ENCODE measurements at regions not wholly inside any gene's neighbourhood (a gene's known extent, or its start where the extent isn't known, plus 50 kb on each side); places are given as distances from the start of the nearest gene placed in this dataset.
A peak's percentile ranks its signal among the peaks of the same experiment; 100 is the strongest.

DNA sequence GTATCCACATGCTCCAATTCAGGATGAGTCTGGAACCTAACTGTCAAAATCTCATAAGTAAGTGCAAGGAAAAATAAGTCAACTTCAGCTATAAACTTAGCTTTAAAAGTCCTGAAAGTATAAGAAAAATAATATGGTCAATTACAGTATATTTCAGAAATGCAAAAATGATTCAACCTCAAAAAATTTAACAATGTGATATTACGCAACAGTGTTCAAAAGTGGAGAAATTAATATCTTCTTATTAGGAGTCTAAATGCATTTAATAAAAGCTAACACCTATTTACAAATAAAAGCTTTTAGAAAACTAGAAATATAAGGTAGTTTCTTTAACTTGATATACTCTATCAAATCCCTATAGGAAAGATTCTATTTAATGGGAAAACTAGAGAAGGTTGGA lies 111.2 kb upstream of the OPRM1 start:
- Histone ChIP-seq H2BK12ac (ENCODE audit: low read depth, low read length) (no peak overlapping the region), H3K14ac (ENCODE audit: insufficient read length) (no peak overlapping the region), H3K27me3 (replicated peaks in 1 of 4; ENCODE audit: control insufficient read depth in 3 of 4, extremely low read depth in 1 of 4, insufficient read depth in 3 of 4, low read length in 3 of 4) (no peaks in the 10 kb centered on the region), H3K79me1 (ENCODE audit: low read depth, low read length) (no peaks in the 10 kb centered on the region), H3K27ac (ENCODE audit: low read depth, low read length) (no peak overlapping the region), H3K4ac (replicated peaks; ENCODE audit: insufficient read length, low read depth, low read length) (no peak overlapping the region), H3K36me3 (ENCODE audit: control insufficient read depth in 2 of 4, insufficient read depth in 4 of 4, low read length in 3 of 4) (no peaks in the 10 kb centered on the region), H3K79me2 (ENCODE audit: control insufficient read depth in 1 of 2, insufficient read depth in 2 of 2, low read length in 2 of 2) (no peaks in the 10 kb centered on the region), H3K9me3 (ENCODE audit: insufficient read depth in 2 of 2, low read depth in 1 of 2, low read length in 1 of 2) (no peaks in the 10 kb centered on the region), H2BK20ac (ENCODE audit: low read length) (no peak overlapping the region), H4K8ac (ENCODE audit: extremely low read depth, insufficient read depth, low read length) (no peak overlapping the region), H4K91ac (replicated peaks; ENCODE audit: insufficient read length, low read length) (no peak overlapping the region), H2BK120ac (replicated peaks; ENCODE audit: low read depth, low read length) (no peak overlapping the region), H3K4me3 (ENCODE audit: extremely low read depth in 1 of 4, insufficient read depth in 2 of 4, low read depth in 3 of 4, low read length in 4 of 4) (no peak overlapping the region), H3K18ac (ENCODE audit: extremely low read depth, low read length) (no peak overlapping the region), H2BK5ac (ENCODE audit: low read depth, low read length) (no peak overlapping the region), H3K9ac (replicated peaks in 1 of 4; ENCODE audit: extremely low read depth in 1 of 4, low read depth in 3 of 4, low read length in 3 of 4) (no peak overlapping the region), H3K4me2 (ENCODE audit: insufficient read depth in 1 of 2, low read depth in 2 of 2, low read length in 2 of 2) (no peak overlapping the region), H3K4me1 (replicated peaks in 1 of 4; ENCODE audit: control insufficient read depth in 3 of 4, insufficient read depth in 4 of 4, low read length in 3 of 4) (no peaks in the 10 kb centered on the region), H3K23me2 (ENCODE audit: low read depth, low read length) (no peaks in the 10 kb centered on the region), H2AFZ (ENCODE audit: low read length) (no peak overlapping the region), H4K5ac (ENCODE audit: insufficient read length, low read depth, low read length) (no peak overlapping the region), H3K23ac (ENCODE audit: insufficient read length) (no peak overlapping the region), H2AK5ac (ENCODE audit: low read depth, low read length) (no peak overlapping the region), H2BK15ac (ENCODE audit: low read length) (no peak overlapping the region), H4K20me1 (replicated peaks in 1 of 2; ENCODE audit: control insufficient read depth in 1 of 2, insufficient read depth in 2 of 2, low read length in 2 of 2) (no peaks in the 10 kb centered on the region), H3K56ac (replicated peaks; ENCODE audit: insufficient read length, low read depth, low read length) (no peak overlapping the region)
- 91% methylated on average over 1 of the region's 1 CpG; no CpG with 5 or more reads in 1 of the 2 experiments for WGBS, 2 experiments (ENCODE audit: extremely low coverage in 1 of 2, insufficient coverage in 1 of 2, insufficient read length in 1 of 2, insufficient replicate concordance in 2 of 2, low coverage in 1 of 2, low lambda C conversion rate in 2 of 2, missing lambda C conversion rate in 1 of 2)
- FAIRE-seq (no peak), DNase-seq (ENCODE audit: low read depth in 1 of 2, low spot score in 2 of 2) (no peak)
- TF ChIP-seq SRF (IDR thresholded peaks at IDR 0.05; ENCODE audit: low read depth, low read length) (no peak), CEBPB (IDR thresholded peaks at IDR 0.05; ENCODE audit: low read depth, low read length) (peak; percentile 81; the same call in 1 of the 2 replicates)
- CTCF ChIA-PET (ENCODE audit: partially characterized antibody): no interaction called here
- POLR2A ChIA-PET (ENCODE audit: partially characterized antibody): no interaction called here
